ENCODE measurements at regions not wholly inside any gene's neighbourhood (a gene's known extent, or its start where the extent isn't known, plus 50 kb on each side); places are given as distances from the start of the nearest gene placed in this dataset.

GRCh38 chr4:181063212-181063611 lies 1180.0 kb upstream of the TENM3 start:
- TF ChIP-seq CTCF (IDR thresholded peaks at IDR 0.05) (no peak), POLR2A (IDR thresholded peaks at IDR 0.05) (no peak)

Data from heart left ventricle (tissue), 13 donors.